ENCODE measurements at regions not wholly inside any gene's neighbourhood (a gene's known extent, or its start where the extent isn't known, plus 50 kb on each side); places are given as distances from the start of the nearest gene placed in this dataset.

DNA sequence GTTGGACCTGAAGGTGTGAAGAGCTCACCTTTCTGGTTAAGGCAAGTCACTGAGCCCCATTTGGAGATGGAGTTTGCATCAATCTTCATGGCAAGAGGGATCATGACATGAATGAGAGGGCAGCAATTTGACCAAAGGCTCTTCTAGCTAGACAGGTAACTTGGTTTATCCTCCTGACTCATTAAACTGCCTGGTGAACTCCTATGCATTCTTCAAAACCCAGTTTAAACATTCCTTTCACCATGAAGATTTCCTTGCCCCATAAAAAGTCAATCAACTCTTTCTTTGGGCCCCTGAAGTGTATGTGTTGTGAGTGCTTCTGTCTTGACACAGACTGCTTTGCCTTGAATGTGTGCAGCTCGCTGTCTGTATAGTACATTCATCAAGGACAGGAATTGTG lies 120.0 kb upstream of the FOXF1 start:
- DNase-seq (no peak), ATAC-seq (no peak)
- H3K9me3 ChIP-seq, result no peaks in the 10 kb centered on the region
- H3K4me3 ChIP-seq, result no peak overlapping the region
- H3K27me3 ChIP-seq, result no peaks in the 10 kb centered on the region
- no peak overlapping the region for H3K27ac ChIP-seq
- no peaks in the 10 kb centered on the region for H3K4me1 ChIP-seq
- intact Hi-C loops (cut with DNase I), result no loop called here
- no peaks in the 10 kb centered on the region for H3K36me3 ChIP-seq
- TF ChIP-seq, protein P1, sequence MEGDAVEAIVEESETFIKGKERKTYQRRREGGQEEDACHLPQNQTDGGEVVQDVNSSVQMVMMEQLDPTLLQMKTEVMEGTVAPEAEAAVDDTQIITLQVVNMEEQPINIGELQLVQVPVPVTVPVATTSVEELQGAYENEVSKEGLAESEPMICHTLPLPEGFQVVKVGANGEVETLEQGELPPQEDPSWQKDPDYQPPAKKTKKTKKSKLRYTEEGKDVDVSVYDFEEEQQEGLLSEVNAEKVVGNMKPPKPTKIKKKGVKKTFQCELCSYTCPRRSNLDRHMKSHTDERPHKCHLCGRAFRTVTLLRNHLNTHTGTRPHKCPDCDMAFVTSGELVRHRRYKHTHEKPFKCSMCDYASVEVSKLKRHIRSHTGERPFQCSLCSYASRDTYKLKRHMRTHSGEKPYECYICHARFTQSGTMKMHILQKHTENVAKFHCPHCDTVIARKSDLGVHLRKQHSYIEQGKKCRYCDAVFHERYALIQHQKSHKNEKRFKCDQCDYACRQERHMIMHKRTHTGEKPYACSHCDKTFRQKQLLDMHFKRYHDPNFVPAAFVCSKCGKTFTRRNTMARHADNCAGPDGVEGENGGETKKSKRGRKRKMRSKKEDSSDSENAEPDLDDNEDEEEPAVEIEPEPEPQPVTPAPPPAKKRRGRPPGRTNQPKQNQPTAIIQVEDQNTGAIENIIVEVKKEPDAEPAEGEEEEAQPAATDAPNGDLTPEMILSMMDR (IDR thresholded peaks at IDR 0.05), result no peak

- ATAC-seq, result no peak
- H3K27ac ChIP-seq, result no peak overlapping the region
- no peak for DNase-seq
- H3K4me3 ChIP-seq, result no peak overlapping the region
- H3K36me3 ChIP-seq, result no peaks in the 10 kb centered on the region
- no peaks in the 10 kb centered on the region for H3K27me3 ChIP-seq
- intact Hi-C loops (cut with DNase I), result no loop called here
- no peaks in the 10 kb centered on the region for H3K9me3 ChIP-seq
- H3K4me1 ChIP-seq, result no peaks in the 10 kb centered on the region
- TF ChIP-seq, protein P1 (IDR thresholded peaks at IDR 0.05), result no peak
Measured at GRCh38 chr16:86391486-86391885, 118.8 kb upstream of the FOXF1 start.

DNA sequence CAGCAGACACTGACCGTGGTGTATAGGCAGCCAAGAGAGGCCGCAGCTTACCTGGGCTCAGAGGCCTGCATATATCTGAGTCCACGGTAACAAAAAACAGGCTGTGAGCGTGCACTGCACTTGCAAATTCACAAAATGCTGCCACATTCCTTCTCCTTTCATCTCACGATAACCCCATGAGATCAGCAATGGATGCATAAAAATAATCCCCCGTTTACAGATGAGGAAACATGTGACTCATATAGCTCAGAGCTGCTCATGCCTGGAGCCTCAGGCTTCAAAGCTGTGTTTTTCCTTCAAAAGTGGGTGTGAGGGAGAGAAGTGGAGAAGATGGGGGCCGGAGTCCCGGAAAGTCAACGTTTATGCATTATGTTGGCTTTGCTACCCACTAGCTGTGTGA lies 118.3 kb upstream of the FOXF1 start:
- Histone ChIP-seq H3K36me3 (no peaks in the 10 kb centered on the region), H3K27ac (no peak overlapping the region), H3K4me1 (no peaks in the 10 kb centered on the region), H3K4me3 (no peak overlapping the region), H3K27me3 (no peaks in the 10 kb centered on the region), H3K9me3 (no peaks in the 10 kb centered on the region)
- ATAC-seq (no peak), DNase-seq (no peak)
- intact Hi-C loops (cut with DNase I), result no loop called here
- TF ChIP-seq, protein P1 (IDR thresholded peaks at IDR 0.05), result no peak

DNA sequence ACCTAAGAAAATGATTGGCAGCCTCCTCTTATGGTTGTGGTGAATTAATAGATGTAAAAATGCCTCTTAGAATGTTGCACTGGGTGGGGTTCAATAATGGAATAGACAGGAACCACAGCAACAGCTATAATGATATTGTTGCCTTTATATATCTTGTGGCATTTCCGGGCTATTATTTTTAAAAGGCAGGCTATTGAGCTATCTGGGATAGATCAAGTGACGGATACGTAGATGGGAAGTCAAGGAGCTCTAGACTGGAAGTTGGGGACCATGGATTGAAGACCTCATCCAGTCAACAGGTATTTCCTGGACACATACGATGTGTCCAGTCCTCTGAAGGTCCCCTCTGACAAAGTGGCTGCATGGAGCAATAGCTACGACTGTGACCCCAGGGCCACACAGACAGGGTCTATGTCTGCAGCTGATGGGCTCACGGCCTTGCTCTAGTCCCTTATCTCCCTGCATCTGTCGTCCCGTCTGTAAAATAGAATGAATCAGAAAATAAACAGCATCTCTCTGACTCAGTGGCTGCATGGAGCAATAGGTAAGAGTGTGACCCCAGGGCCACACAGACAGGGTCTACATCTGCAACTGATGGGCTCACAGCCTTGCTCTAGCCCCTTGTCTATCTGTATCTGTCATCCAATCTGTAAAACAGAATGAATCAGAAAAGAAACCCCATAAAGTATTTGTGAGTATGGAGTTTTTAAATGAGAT lies 117.7 kb upstream of the FOXF1 start:
- TF ChIP-seq, protein P1 (IDR thresholded peaks at IDR 0.05), result no peak
- Histone ChIP-seq H3K9me3 (no peaks in the 10 kb centered on the region), H3K4me3 (no peak overlapping the region), H3K4me1 (no peaks in the 10 kb centered on the region), H3K36me3 (no peaks in the 10 kb centered on the region), H3K27me3 (no peaks in the 10 kb centered on the region), H3K27ac (no peak overlapping the region)
- intact Hi-C loops (cut with DNase I), result no loop called here
- ATAC-seq (no peak), DNase-seq (no peak)

- Histone ChIP-seq H3K27ac (no peak overlapping the region), H3K36me3 (no peaks in the 10 kb centered on the region), H3K4me1 (no peaks in the 10 kb centered on the region), H3K9me3 (no peaks in the 10 kb centered on the region), H3K4me3 (no peak overlapping the region), H3K27me3 (no peaks in the 10 kb centered on the region)
- TF ChIP-seq, protein P1 (IDR thresholded peaks at IDR 0.05), result no peak
- DNase-seq (no peak), ATAC-seq (no peak)
- intact Hi-C loops (cut with DNase I), result no loop called here
Measured at GRCh38 chr16:86393907-86394626, 116.3 kb upstream of the FOXF1 start.
